Esophagus (tissue), 2 donors: ENCODE measurements at regions not wholly inside any gene's neighbourhood (a gene's known extent, or its start where the extent isn't known, plus 50 kb on each side); places are given as distances from the start of the nearest gene placed in this dataset.

ENCODE experiments used
- H3K27ac ChIP-seq, 2 donors: one replicate each; pipeline ENCODE4 v1.5.1; 2013; ENCODE audit warnings: low read depth in 2 of 2, mild to moderate bottlenecking in 2 of 2, inconsistent platforms in 1 of 2, low read length in 1 of 2, moderate library complexity in 1 of 2
- H3K27me3 ChIP-seq, 2 donors: one replicate each; pipeline ENCODE4 v1.6.1; 2013; ENCODE audit warnings: low read length in 2 of 2, control low read depth in 1 of 2, mild to moderate bottlenecking in 1 of 2; ENCODE audit not compliant: insufficient read depth in 2 of 2, control insufficient read depth in 1 of 2
- H3K36me3 ChIP-seq, 2 donors: one replicate each; pipeline ENCODE4 v1.6.1; 2013; ENCODE audit warnings: low read length in 1 of 2; ENCODE audit not compliant: control insufficient read depth in 2 of 2, insufficient read depth in 2 of 2
- H3K4me1 ChIP-seq, 2 donors: one replicate each; pipeline ENCODE4 v1.6.1; 2013; ENCODE audit warnings: low read length in 1 of 2; ENCODE audit not compliant: control insufficient read depth in 2 of 2, insufficient read depth in 2 of 2
- H3K4me3 ChIP-seq, 2 donors: one replicate each; pipeline ENCODE4 v1.5.1; 2013; ENCODE audit warnings: low read length in 2 of 2, mild to moderate bottlenecking in 2 of 2, low read depth in 1 of 2, moderate library complexity in 1 of 2
- H3K9me3 ChIP-seq, 2 donors: one replicate each; pipeline ENCODE4 v1.6.1; 2013; ENCODE audit warnings: mild to moderate bottlenecking in 2 of 2, low read depth in 1 of 2, low read length in 1 of 2, moderate library complexity in 1 of 2; ENCODE audit not compliant: control insufficient read depth in 2 of 2, insufficient read depth in 1 of 2
- WGBS, 2 donors: extraction: QIAGEN DNeasy Blood & Tissue Kit; methylation state at CpG; one replicate each; pipeline ENCODE4 v1.1.7; 2013; 5-methylcytosine and 5-hydroxymethylcytosine counted together
- donor health status: healthy with polysubstance abuse.
- donor health status: Bipolar disorder and iron deficiency.

- Histone ChIP-seq H3K4me3 (no peak overlapping the region), H3K36me3 (no peaks in the 10 kb centered on the region), H3K4me1 (peaks cover 0 to 1% of the 10 kb centered on the region in 2 donors), H3K27ac (no peak overlapping the region), H3K27me3 (no peaks in the 10 kb centered on the region), H3K9me3 (no peaks in the 10 kb centered on the region)
- 79 to 81% methylated on average over 7 of the region's 7 CpGs for WGBS, 2 donors
Observed at GRCh38 chr1:38133304-38133703, 86.7 kb upstream of the POU3F1 start.

GRCh38 chr1:38132681-38133080 is 86.1 kb upstream of the POU3F1 start:
- Histone ChIP-seq H3K9me3 (no peaks in the 10 kb centered on the region), H3K27ac (no peak overlapping the region), H3K36me3 (no peaks in the 10 kb centered on the region), H3K4me1 (no peaks in the 10 kb centered on the region), H3K27me3 (no peaks in the 10 kb centered on the region), H3K4me3 (no peak overlapping the region)
- 83 to 92% methylated on average over 6 of the region's 6 CpGs for WGBS, 2 donors

GRCh38 chr1:38131024-38131585 is 84.5 kb upstream of the POU3F1 start:
- Histone ChIP-seq H3K4me1 (peaks cover 3 to 11% of the 10 kb centered on the region in 2 donors), H3K27ac (no peak overlapping the region), H3K4me3 (no peak overlapping the region), H3K27me3 (no peaks in the 10 kb centered on the region), H3K36me3 (no peaks in the 10 kb centered on the region), H3K9me3 (no peaks in the 10 kb centered on the region)
- WGBS, 2 donors, result 72 to 77% methylated on average over 6 of the region's 6 CpGs

GRCh38 chr1:38129971-38130370 is 83.4 kb upstream of the POU3F1 start:
- Histone ChIP-seq H3K4me1 (peaks cover 6 to 14% of the 10 kb centered on the region in 2 donors), H3K27ac (no peak overlapping the region), H3K9me3 (no peaks in the 10 kb centered on the region), H3K36me3 (no peaks in the 10 kb centered on the region), H3K4me3 (no peak overlapping the region), H3K27me3 (no peaks in the 10 kb centered on the region)
- WGBS, 2 donors, result 83 to 88% methylated on average over 2 of the region's 2 CpGs

- no peak overlapping the region for H3K27ac ChIP-seq
- H3K9me3 ChIP-seq, result no peaks in the 10 kb centered on the region
- 81 to 90% methylated on average over 5 of the region's 5 CpGs for WGBS, 2 donors
- no peaks in the 10 kb centered on the region for H3K27me3 ChIP-seq
- no peaks in the 10 kb centered on the region for H3K36me3 ChIP-seq
- peaks cover 6 to 15% of the 10 kb centered on the region in 2 donors for H3K4me1 ChIP-seq
- H3K4me3 ChIP-seq, result no peak overlapping the region
Observed at GRCh38 chr1:38129473-38129872, 82.9 kb upstream of the POU3F1 start.

- Histone ChIP-seq H3K27ac (no peak overlapping the region), H3K9me3 (no peaks in the 10 kb centered on the region), H3K4me3 (no peak overlapping the region), H3K27me3 (no peaks in the 10 kb centered on the region), H3K4me1 (peaks cover 6 to 19% of the 10 kb centered on the region in 2 donors), H3K36me3 (no peaks in the 10 kb centered on the region)
- 81 to 92% methylated on average over 9 of the region's 9 CpGs for WGBS, 2 donors
Observed at GRCh38 chr1:38128926-38129453, 82.4 kb upstream of the POU3F1 start.

GRCh38 chr1:38128511-38128910 is 81.9 kb upstream of the POU3F1 start:
- Histone ChIP-seq H3K4me3 (no peak overlapping the region), H3K27ac (no peak overlapping the region), H3K4me1 (peaks cover 6 to 23% of the 10 kb centered on the region in 2 donors), H3K9me3 (no peaks in the 10 kb centered on the region), H3K36me3 (no peaks in the 10 kb centered on the region), H3K27me3 (no peaks in the 10 kb centered on the region)
- WGBS, 2 donors, result 74 to 85% methylated on average over 2 of the region's 2 CpGs

- 17 to 41% methylated on average over 2 of the region's 2 CpGs for WGBS, 2 donors
- Histone ChIP-seq H3K9me3 (no peaks in the 10 kb centered on the region), H3K27ac (no peak overlapping the region), H3K4me1 (peaks cover 6 to 29% of the 10 kb centered on the region in 2 donors), H3K27me3 (no peaks in the 10 kb centered on the region), H3K4me3 (no peak overlapping the region), H3K36me3 (no peaks in the 10 kb centered on the region)
Observed at GRCh38 chr1:38127428-38127827, 80.8 kb upstream of the POU3F1 start.

GRCh38 chr1:38126970-38127369 is 80.4 kb upstream of the POU3F1 start:
- no peaks in the 10 kb centered on the region for H3K36me3 ChIP-seq
- H3K27me3 ChIP-seq, result no peaks in the 10 kb centered on the region
- no peak overlapping the region for H3K27ac ChIP-seq
- H3K9me3 ChIP-seq, result no peaks in the 10 kb centered on the region
- H3K4me1 ChIP-seq, result peaks cover 6 to 29% of the 10 kb centered on the region in 2 donors
- H3K4me3 ChIP-seq, result no peak overlapping the region
- 63 to 76% methylated on average over 8 of the region's 8 CpGs for WGBS, 2 donors

GRCh38 chr1:38125837-38126520 is 79.4 kb upstream of the POU3F1 start:
- Histone ChIP-seq H3K4me1 (peaks cover 6 to 29% of the 10 kb centered on the region in 2 donors), H3K27me3 (no peaks in the 10 kb centered on the region), H3K9me3 (no peaks in the 10 kb centered on the region), H3K36me3 (no peaks in the 10 kb centered on the region), H3K27ac (no peak overlapping the region), H3K4me3 (no peak overlapping the region)
- 73 to 77% methylated on average over 17 to 21 of the region's 21 CpGs for WGBS, 2 donors
